Keratinocyte (primary cell): ENCODE measurements at regions not wholly inside any gene's neighbourhood (a gene's known extent, or its start where the extent isn't known, plus 50 kb on each side); places are given as distances from the start of the nearest gene placed in this dataset.

Experiments used
- CTCF ChIP-seq, 3 experiments: IDR thresholded peaks in 1 of 3; conservative IDR thresholded peaks in 1 of 3; optimal IDR thresholded peaks in 1 of 3; 2 replicates in 2 of 3; 3 replicates in 1 of 3; pipeline versions ENCODE3 to v1.5.1; 2011; ENCODE audit warnings: low read length in 3 of 3, mild to moderate bottlenecking in 3 of 3, moderate library complexity in 2 of 3, control low read depth in 1 of 3, inconsistent platforms in 1 of 3; ENCODE audit not compliant: insufficient read depth in 2 of 3; ENCODE audit errors: extremely low read depth in 1 of 3
- EZH2 ChIP-seq: IDR thresholded peaks from one replicate; pipeline ENCODE4 v1.6.1; 2012; ENCODE audit warnings: inconsistent platforms, mild to moderate bottlenecking, low read length, moderate library complexity

DNA sequence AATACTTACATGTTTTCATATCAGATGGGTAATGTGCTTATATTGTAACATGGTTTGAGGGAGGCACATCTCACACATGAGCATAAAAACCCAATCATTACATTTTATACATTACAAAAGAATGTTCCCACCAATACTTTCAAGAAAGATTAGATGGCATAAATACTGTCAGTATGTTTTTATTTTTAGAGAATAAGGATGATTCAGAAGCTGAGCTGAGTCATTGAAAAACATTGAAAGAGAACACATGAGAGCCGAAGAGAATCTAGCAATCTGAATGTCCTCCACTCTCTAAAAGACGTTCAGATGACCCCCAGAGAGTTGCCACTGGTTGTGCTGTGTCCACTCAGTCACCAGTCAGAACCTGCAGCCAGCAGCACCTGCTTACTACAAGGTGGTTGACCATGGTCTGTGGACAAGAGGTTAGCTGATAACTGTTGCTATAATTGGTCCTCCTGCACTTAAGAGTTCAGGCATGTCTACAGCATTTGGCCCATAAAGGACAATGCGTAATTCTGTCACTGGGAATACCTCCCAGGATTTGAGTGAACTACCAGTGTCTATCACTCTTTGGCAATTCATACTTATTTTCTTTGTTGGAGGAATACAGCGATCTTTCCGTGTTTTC is 382.2 kb upstream of the IGFBP7 start:
- no peak for TF ChIP-seq CTCF (optimal IDR thresholded peaks at IDR 0.05 in 1 of 3, IDR thresholded peaks at IDR 0.05 in 1 of 3, conservative IDR thresholded peaks at IDR 0.05 in 1 of 3; ENCODE audit: extremely low read depth in 1 of 3, insufficient read depth in 2 of 3, low read length in 3 of 3)
- TF ChIP-seq EZH2, result no peak
